GM13977 (cell line): ENCODE measurements at regions not wholly inside any gene's neighbourhood (a gene's known extent, or its start where the extent isn't known, plus 50 kb on each side); places are given as distances from the start of the nearest gene placed in this dataset.

ENCODE experiments used
- DNase-seq: peaks from one replicate; pipeline ENCODE4 v3.0.0; 2012; ENCODE audit warnings: low spot score
- in situ Hi-C: fragments of 300-500 bp; cut with MboI; formaldehyde crosslinking; loops from one replicate; pipeline ENCODE4 v1.12.0; 2022; ENCODE audit warnings: low sequenced_read_pairs, low pct_unique_long_range_greater_than_20kb, mixed read lengths, inconsistent platforms; ENCODE audit not compliant: unreplicated experiment
- TF ChIP-seq, protein P1 (sequence below): IDR thresholded peaks from 2 replicates; pipeline ENCODE4 v1.5.1; 2012; ENCODE audit warnings: mild to moderate bottlenecking, control low read depth; ENCODE audit not compliant: insufficient read depth; ENCODE audit errors: extremely low read depth, missing control alignments

DNA sequence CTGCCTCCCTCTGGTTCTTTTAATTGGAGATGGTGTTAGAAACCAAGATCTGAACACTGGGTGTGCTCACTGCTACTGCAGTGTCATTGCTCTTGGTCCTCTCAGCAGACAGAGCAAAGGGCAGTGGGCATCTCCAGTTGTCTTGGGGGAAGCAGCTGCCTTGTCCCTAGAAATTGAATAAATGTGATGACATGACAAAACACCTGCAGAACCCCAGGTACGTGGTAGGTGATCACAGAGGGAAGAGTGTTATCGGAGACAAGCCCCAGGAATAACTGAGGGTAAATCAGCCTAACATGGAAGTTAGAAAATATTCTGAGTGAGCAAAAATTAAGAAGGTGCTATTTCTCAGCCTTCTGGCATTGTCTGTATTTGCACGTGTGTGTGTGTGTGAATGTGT is 311.9 kb upstream of the HDAC4 start:
- DNase-seq: no peak
- TF ChIP-seq, protein P1, sequence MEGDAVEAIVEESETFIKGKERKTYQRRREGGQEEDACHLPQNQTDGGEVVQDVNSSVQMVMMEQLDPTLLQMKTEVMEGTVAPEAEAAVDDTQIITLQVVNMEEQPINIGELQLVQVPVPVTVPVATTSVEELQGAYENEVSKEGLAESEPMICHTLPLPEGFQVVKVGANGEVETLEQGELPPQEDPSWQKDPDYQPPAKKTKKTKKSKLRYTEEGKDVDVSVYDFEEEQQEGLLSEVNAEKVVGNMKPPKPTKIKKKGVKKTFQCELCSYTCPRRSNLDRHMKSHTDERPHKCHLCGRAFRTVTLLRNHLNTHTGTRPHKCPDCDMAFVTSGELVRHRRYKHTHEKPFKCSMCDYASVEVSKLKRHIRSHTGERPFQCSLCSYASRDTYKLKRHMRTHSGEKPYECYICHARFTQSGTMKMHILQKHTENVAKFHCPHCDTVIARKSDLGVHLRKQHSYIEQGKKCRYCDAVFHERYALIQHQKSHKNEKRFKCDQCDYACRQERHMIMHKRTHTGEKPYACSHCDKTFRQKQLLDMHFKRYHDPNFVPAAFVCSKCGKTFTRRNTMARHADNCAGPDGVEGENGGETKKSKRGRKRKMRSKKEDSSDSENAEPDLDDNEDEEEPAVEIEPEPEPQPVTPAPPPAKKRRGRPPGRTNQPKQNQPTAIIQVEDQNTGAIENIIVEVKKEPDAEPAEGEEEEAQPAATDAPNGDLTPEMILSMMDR: no peak
- in situ Hi-C loops: no loop called here

DNA sequence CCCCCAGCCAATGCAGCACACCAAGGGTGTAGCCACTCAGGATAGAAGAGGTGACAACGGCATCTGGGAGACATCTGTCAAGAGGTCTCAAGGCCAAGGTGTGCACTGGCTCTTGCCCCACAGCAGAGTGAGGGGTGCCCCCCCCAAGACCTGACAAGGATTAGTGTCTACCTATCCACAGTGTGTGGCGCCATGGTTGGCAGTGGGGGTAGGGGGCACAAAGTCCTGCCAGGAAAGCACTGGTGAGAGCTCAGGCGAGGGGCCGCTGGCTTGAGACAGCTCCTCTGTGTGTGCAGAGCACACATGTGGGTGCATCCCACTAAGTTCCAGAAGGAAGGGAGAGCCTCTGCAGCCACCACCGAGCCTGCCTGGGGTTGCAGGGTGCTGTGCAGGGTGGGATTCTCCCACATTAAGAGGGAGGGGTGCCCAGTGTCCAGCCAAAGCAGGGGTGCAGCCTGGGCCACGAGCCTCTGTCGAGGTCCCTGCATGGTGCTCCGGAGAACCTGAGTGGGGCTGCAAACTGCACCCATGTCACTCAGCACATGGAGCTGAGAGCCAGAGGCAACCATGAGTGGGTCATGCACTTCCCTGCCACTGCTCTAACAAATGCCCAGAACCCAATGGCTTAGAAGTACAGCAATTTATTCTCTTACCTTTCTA is 311.2 kb upstream of the HDAC4 start:
- no peak for DNase-seq
- in situ Hi-C loops: no loop called here
- TF ChIP-seq, protein P1: no peak

DNA sequence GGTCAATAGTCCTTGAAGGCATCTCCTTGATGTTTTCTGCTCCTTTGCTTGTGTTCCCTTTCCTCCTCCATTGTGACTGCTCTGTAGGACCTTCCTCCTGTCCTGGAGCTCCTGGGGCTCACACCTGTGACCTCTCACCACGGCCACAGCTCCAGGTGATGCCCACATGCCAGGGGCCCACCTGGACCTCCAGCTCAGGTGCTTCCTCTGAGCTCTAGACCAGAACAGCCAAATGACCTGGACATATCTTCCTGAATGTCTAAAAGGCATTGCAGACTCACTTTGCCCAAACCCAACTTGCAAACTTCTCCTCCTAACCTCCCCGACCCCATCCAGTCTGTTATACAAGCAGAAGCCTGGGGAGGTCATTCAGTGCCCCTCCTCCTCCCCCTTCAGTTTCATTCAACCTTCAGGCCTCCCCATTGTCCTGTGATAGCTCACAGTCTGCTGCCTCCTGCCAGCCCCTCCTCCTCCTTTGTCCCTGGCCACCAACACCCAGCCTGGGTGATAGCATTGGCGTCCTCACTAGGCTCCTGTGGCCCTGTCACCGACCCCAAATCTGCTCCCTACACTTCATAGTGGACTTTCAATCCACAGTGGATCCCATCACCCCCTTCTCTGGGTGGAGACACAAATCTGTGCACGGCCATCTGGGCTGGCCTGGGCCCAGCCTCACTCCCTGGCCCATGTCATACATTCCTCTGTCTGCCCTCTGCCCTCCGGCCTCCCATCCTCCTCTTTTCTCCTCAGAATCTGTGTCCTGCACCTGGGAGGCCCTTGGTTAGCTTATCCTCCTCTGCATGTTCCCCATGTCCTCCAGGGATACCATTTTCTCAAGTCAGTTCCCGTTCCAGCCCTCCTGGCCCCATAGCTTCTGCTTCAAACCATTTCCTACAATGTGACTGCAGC is 310.4 kb upstream of the HDAC4 start:
- in situ Hi-C loops: no loop called here
- TF ChIP-seq, protein P1: no peak
- no peak for DNase-seq

DNA sequence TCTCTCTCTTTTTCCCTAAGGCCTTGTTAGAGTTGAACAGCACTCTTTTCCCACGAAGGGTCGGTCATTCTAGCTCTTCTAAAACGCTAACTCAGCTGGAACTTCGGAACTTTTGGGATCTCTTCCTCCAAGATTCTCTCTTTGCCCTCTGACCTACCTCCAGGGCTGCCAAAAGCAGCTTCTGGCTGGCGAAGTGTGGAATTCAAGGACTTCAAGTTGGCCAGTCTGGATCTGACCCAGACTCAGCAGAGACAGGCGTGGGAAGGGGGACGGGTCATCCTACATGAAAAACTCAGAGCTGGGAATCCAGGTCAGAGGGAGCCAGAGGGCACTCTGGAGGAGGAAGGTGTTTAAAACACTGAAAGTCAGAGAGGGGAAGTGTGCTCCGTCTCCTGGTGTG is 305.5 kb upstream of the HDAC4 start:
- in situ Hi-C loops: no loop called here
- DNase-seq: no peak
- TF ChIP-seq, protein P1: no peak

DNA sequence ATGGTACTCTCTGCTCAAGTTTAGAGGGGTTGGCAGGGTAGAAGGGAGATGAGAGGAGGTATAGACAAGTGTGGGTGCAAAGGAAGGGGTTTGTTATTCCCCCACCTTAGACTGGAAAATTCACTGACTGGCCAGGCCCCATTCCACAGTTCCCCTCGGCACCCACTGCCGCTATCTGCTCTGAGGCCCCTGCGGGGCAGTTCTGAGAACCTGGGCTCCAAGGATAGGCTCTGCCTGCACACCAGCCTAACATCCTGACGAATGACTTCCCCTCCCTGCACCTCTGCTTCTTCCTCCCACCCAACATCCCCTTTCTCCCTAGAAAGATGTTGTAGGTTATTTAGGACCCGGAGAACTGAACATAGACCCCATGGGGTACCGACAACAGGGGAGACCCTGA is 303.9 kb upstream of the HDAC4 start:
- in situ Hi-C loops: no loop called here
- no peak for DNase-seq
- TF ChIP-seq, protein P1: no peak

DNA sequence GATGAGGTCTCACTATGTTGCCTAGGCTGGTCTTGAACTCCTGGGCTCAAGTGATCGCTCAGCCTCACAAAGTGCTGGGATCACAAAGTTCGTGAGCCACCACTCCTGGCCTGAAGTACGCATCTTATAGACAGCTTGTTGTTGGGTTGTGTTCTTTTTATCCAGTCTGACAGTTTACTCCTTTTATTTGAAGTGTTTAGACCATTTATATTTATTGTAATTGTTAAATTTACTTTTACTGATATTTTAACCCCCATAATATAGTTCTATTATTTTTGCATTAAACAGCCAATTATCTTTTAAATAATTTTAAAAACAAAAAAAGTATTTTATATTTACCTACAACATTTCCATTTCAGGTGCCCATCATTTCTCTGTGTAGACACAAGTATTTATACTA is 303.0 kb upstream of the HDAC4 start:
- in situ Hi-C loops: no loop called here
- no peak for DNase-seq
- TF ChIP-seq, protein P1: no peak
